HS-5 (cell line): ENCODE measurements at regions not wholly inside any gene's neighbourhood (a gene's known extent, or its start where the extent isn't known, plus 50 kb on each side); places are given as distances from the start of the nearest gene placed in this dataset.
"Not testable (repeated sequence)": the region's sequence is repeated elsewhere in the genome, so short reads cannot be mapped to it uniquely, and the experiment has no call there.

Experiments
- DNase-seq: peaks from one replicate; pipeline ENCODE4 v3.0.0-alpha.2; 2012; ENCODE audit warnings: low read depth

- no peak for DNase-seq
Measured at GRCh38 chr12:94856324-94856723, 147.2 kb downstream of the NDUFA12 start.

GRCh38 chr12:94855853-94856252 lies 147.6 kb downstream of the NDUFA12 start:
- DNase-seq = no peak

GRCh38 chr12:94851396-94852028 lies 152.0 kb downstream of the NDUFA12 start:
- DNase-seq = no peak

- DNase-seq = no peak
Measured at GRCh38 chr12:94849411-94849976, 154.0 kb downstream of the NDUFA12 start.

GRCh38 chr12:94848966-94849365 lies 154.5 kb downstream of the NDUFA12 start:
- DNase-seq = no peak

- DNase-seq = no peak
Measured at GRCh38 chr12:94845110-94845509, 158.4 kb downstream of the NDUFA12 start.

- DNase-seq = no peak
Measured at GRCh38 chr12:94844452-94844851, 159.0 kb downstream of the NDUFA12 start.

- DNase-seq = no peak
Measured at GRCh38 chr12:94841904-94842610, 161.4 kb downstream of the NDUFA12 start.

GRCh38 chr12:94841177-94841576 lies 162.3 kb downstream of the NDUFA12 start:
- DNase-seq = no peak

GRCh38 chr12:94839347-94839746 lies 164.2 kb downstream of the NDUFA12 start:
- no peak for DNase-seq

- peak; percentile 53 for DNase-seq
Measured at GRCh38 chr12:94836952-94837670, 166.4 kb downstream of the NDUFA12 start.

GRCh38 chr12:94834036-94834625 lies 169.4 kb downstream of the NDUFA12 start:
- DNase-seq = no peak

GRCh38 chr12:94832780-94833681 lies 170.5 kb downstream of the NDUFA12 start:
- DNase-seq = no peak

- DNase-seq = no peak
Measured at GRCh38 chr12:94832105-94832504, 171.4 kb downstream of the NDUFA12 start.

GRCh38 chr12:94831081-94831751 lies 172.3 kb downstream of the NDUFA12 start:
- DNase-seq = no peak

- DNase-seq = no peak
Measured at GRCh38 chr12:94829552-94829951, 173.9 kb downstream of the NDUFA12 start.

- DNase-seq = no peak
Measured at GRCh38 chr12:94819011-94819410, 168.7 kb upstream of the TMCC3 start.

- no peak for DNase-seq
Measured at GRCh38 chr12:94817695-94818075, 167.3 kb upstream of the TMCC3 start.

GRCh38 chr12:94817201-94817600 lies 166.8 kb upstream of the TMCC3 start:
- not testable (repeated sequence) for DNase-seq

GRCh38 chr12:94816746-94817145 lies 166.4 kb upstream of the TMCC3 start:
- DNase-seq = not testable (repeated sequence)

- no peak for DNase-seq
Measured at GRCh38 chr12:94815958-94816357, 165.6 kb upstream of the TMCC3 start.
